HEK293T (cell line): ENCODE measurements at regions not wholly inside any gene's neighbourhood (a gene's known extent, or its start where the extent isn't known, plus 50 kb on each side); places are given as distances from the start of the nearest gene placed in this dataset.

Experiments used
- ARNT ChIP-seq: fragments of 450-650 bp; IDR thresholded peaks from 2 replicates; pipeline ENCODE4 v1.6.1; 2017; ENCODE audit warnings: mild to moderate bottlenecking
- BHLHE40 ChIP-seq: fragments of 450-650 bp; IDR thresholded peaks from 2 replicates; pipeline ENCODE4 v1.6.1; 2016; ENCODE audit warnings: mild to moderate bottlenecking, moderate library complexity, borderline replicate concordance
- FOXA1 ChIP-seq: fragments of 450-650 bp; IDR thresholded peaks from 2 replicates; pipeline ENCODE4 v1.6.1; 2016; ENCODE audit warnings: mild to moderate bottlenecking
- FOXM1 ChIP-seq: fragments of 450-650 bp; IDR thresholded peaks from 2 replicates; pipeline ENCODE4 v1.6.1; 2017; ENCODE audit warnings: mild to moderate bottlenecking, borderline replicate concordance
- L3MBTL2 ChIP-seq: fragments of 450-650 bp; conservative IDR thresholded peaks from 2 replicates; pipeline ENCODE4 v1.6.1; 2016; ENCODE audit warnings: mild to moderate bottlenecking
- LEF1 ChIP-seq: fragments of 450-650 bp; IDR thresholded peaks from 2 replicates; pipeline ENCODE4 v1.6.1; 2017; ENCODE audit warnings: mild to moderate bottlenecking, borderline replicate concordance
- NFRKB ChIP-seq: fragments of 450-650 bp; IDR thresholded peaks from 2 replicates; pipeline ENCODE4 v1.6.1; 2016; ENCODE audit warnings: mild to moderate bottlenecking, moderate library complexity
- SP1 ChIP-seq: fragments of 450-650 bp; IDR thresholded peaks from 2 replicates; pipeline ENCODE4 v1.6.1; 2017
- SUZ12 ChIP-seq: fragments of 450-650 bp; IDR thresholded peaks from 2 replicates; pipeline ENCODE4 v1.6.1; 2016; ENCODE audit warnings: mild to moderate bottlenecking
- ZNF384 ChIP-seq: fragments of 450-650 bp; IDR thresholded peaks from 2 replicates; pipeline ENCODE4 v1.6.1; 2016

GRCh38 chrX:116339407-116339806 is 97.0 kb upstream of the SLC6A14 start:
- TF ChIP-seq LEF1 (no peak), BHLHE40 (no peak), ZNF384 (no peak), SP1 (no peak), NFRKB (no peak), ARNT (no peak), FOXM1 (no peak), L3MBTL2 (no peak), FOXA1 (no peak), SUZ12 (no peak)
